KMS-11 (cell line): ENCODE measurements at regions not wholly inside any gene's neighbourhood (a gene's known extent, or its start where the extent isn't known, plus 50 kb on each side); places are given as distances from the start of the nearest gene placed in this dataset.
"Not testable (repeated sequence)": the region's sequence is repeated elsewhere in the genome, so short reads cannot be mapped to it uniquely, and the experiment has no call there.

Source experiments
- H2AFZ ChIP-seq: fragments of 200-600 bp; sonication (generic); 2 replicates; pipeline ENCODE4 v1.6.1; 2016; ENCODE audit warnings: antibody characterized with exemption, mixed run types, low read depth
- H3K27ac ChIP-seq: fragments of 200-600 bp; sonication (generic); 2 replicates; pipeline ENCODE4 v1.6.1; 2016; ENCODE audit warnings: mild to moderate bottlenecking, mixed run types
- H3K27me3 ChIP-seq: fragments of 200-600 bp; sonication (generic); 2 replicates; pipeline ENCODE4 v1.6.1; 2017; ENCODE audit warnings: mild to moderate bottlenecking, low read depth, mixed run types, moderate library complexity; ENCODE audit not compliant: insufficient read depth
- H3K36me3 ChIP-seq: fragments of 200-600 bp; sonication (generic); 2 replicates; pipeline ENCODE4 v1.6.1; 2017; ENCODE audit warnings: mild to moderate bottlenecking, mixed run types; ENCODE audit not compliant: insufficient read depth
- H3K4me1 ChIP-seq: fragments of 200-600 bp; sonication (generic); 2 replicates; pipeline ENCODE4 v1.6.1; 2016; ENCODE audit warnings: mild to moderate bottlenecking, low read depth, mixed run types; ENCODE audit not compliant: poor library complexity, severe bottlenecking
- H3K4me2 ChIP-seq: fragments of 200-600 bp; sonication (generic); 2 replicates; pipeline ENCODE4 v1.7.0; 2016; ENCODE audit warnings: mild to moderate bottlenecking, mixed run types
- H3K4me3 ChIP-seq: fragments of 200-600 bp; sonication (generic); IDR thresholded peaks from 2 replicates; pipeline ENCODE4 v1.6.1; 2017; ENCODE audit warnings: low read depth, low read length, mixed read lengths; ENCODE audit not compliant: insufficient read depth
- H3K79me2 ChIP-seq: fragments of 200-600 bp; sonication (generic); 2 replicates; pipeline ENCODE4 v1.6.1; 2016; ENCODE audit warnings: low read depth, mixed run types; ENCODE audit not compliant: insufficient read depth
- H3K9ac ChIP-seq: fragments of 200-600 bp; sonication (generic); 2 replicates; pipeline ENCODE4 v1.6.1; 2016; ENCODE audit warnings: mild to moderate bottlenecking, mixed run types
- H4K20me1 ChIP-seq: fragments of 200-600 bp; sonication (generic); 2 replicates; pipeline ENCODE4 v1.6.1; 2016; ENCODE audit warnings: mild to moderate bottlenecking, mixed run types; ENCODE audit not compliant: insufficient read depth
- CTCF ChIP-seq: fragments of 200-600 bp; sonication (generic); conservative IDR thresholded peaks from 2 replicates; pipeline ENCODE4 v1.6.1; 2017; ENCODE audit warnings: low read depth, mild to moderate bottlenecking, antibody characterized with exemption, low read length, moderate library complexity, mixed read lengths

- Histone ChIP-seq H3K27me3 (no peaks in the 10 kb centered on the region), H4K20me1 (no peaks in the 10 kb centered on the region), H2AFZ (no peak overlapping the region), H3K4me2 (no peak overlapping the region), H3K4me3 (no peak overlapping the region), H3K9ac (no peak overlapping the region), H3K4me1 (no peaks in the 10 kb centered on the region), H3K79me2 (no peaks in the 10 kb centered on the region), H3K27ac (no peak overlapping the region), H3K36me3 (no peaks in the 10 kb centered on the region)
- TF ChIP-seq CTCF = no peak
These were observed 202.9 kb upstream of the LRRTM4 start for GRCh38 chr2:77725045-77725444.

GRCh38 chr2:77734662-77735340 is 212.6 kb upstream of the LRRTM4 start:
- H3K79me2 ChIP-seq, H3K9ac ChIP-seq, H3K27ac ChIP-seq, H3K4me3 ChIP-seq, H3K4me2 ChIP-seq, H3K4me1 ChIP-seq, H4K20me1 ChIP-seq, H3K27me3 ChIP-seq, H3K36me3 ChIP-seq, H2AFZ ChIP-seq: not testable (repeated sequence)

DNA sequence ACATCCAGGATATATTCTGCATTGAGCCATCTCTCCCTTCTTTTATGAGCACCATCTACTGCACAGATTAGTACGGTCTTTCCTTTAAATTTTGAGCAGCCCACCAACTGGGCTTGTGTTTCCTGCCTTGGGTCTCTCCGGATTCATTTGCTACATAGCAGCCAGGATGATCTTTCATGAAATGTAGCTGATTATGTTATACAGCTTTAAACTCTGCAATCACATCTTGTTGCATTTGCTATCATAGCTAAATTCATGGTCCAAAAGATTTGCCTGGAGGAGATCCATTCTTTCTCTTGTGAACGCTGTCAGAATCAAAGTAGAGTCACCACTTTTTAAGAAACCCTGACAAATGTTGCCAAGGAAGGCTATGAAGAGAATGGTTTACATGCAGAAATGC is 215.1 kb upstream of the LRRTM4 start:
- no peak overlapping the region for H2AFZ ChIP-seq
- H3K27ac ChIP-seq = no peak overlapping the region
- H3K4me2 ChIP-seq = no peak overlapping the region
- no peak overlapping the region for H3K9ac ChIP-seq
- no peaks in the 10 kb centered on the region for H4K20me1 ChIP-seq
- H3K36me3 ChIP-seq = no peaks in the 10 kb centered on the region
- TF ChIP-seq CTCF = no peak
- H3K4me3 ChIP-seq = no peak overlapping the region
- no peaks in the 10 kb centered on the region for H3K79me2 ChIP-seq
- H3K4me1 ChIP-seq = no peaks in the 10 kb centered on the region
- no peaks in the 10 kb centered on the region for H3K27me3 ChIP-seq

GRCh38 chr2:77746780-77747179 is 224.6 kb upstream of the LRRTM4 start:
- no peak for TF ChIP-seq CTCF
- H2AFZ ChIP-seq = no peak overlapping the region

DNA sequence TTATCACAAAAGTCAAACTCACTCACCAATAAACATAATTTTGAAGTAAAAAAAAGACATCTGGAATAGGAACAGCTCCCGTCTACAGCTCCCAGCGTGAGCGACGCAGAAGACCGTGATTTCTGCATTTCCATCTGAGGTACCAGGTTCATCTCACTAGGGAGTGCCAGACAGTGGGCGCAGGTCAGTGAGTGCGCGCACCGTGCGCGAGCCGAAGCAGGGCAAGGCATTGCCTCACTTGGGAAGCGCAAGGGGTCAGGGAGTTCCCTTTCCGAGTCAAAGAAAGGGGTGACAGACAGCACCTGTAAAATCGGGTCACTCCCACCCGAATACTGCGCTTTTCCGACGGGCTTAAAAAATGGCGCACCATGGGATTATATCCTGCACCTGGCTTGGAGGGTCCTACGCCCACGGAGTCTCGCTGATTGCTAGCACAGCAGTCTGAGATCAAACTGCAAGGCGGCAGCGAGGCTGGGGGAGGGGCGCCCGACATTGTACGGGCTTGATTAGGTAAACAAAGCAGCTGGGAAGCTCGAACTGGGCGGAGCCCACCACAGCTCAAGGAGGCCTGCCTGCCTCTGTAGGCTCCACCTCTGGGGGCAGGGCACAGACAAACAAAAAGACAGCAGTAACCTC is 231.7 kb upstream of the LRRTM4 start:
- Histone ChIP-seq H2AFZ (peak overlapping the region; percentile 22), H3K9ac (peak overlapping the region; percentile 27; the same call in 1 of the 2 replicates)
- not testable (repeated sequence) for H3K4me2 ChIP-seq, H3K27me3 ChIP-seq, H3K36me3 ChIP-seq, H3K4me1 ChIP-seq, H3K79me2 ChIP-seq, H3K4me3 ChIP-seq, H3K27ac ChIP-seq, H4K20me1 ChIP-seq

More at GRCh38 chr2:77746780-77747179, 224.6 kb upstream of the LRRTM4 start:
- H3K79me2 ChIP-seq = no peaks in the 10 kb centered on the region
- H3K27me3 ChIP-seq = no peaks in the 10 kb centered on the region; the same call in 1 of the 2 replicates
- H3K4me3 ChIP-seq = no peak overlapping the region
- no peak overlapping the region for H3K27ac ChIP-seq
- H4K20me1 ChIP-seq = no peaks in the 10 kb centered on the region
- no peak overlapping the region for H3K9ac ChIP-seq
- H3K36me3 ChIP-seq = no peaks in the 10 kb centered on the region
- peaks cover 11% of the 10 kb centered on the region for H3K4me1 ChIP-seq
- H3K4me2 ChIP-seq = no peak overlapping the region
